GM12878 (cell line): ENCODE measurements at regions not wholly inside any gene's neighbourhood (a gene's known extent, or its start where the extent isn't known, plus 50 kb on each side); places are given as distances from the start of the nearest gene placed in this dataset.

Experiments used
- ATAC-seq: fragments of 200-7000 bp; cut with Tn5 transposase; 3 replicates; pipeline ENCODE4 v1.9.1; 2020; ENCODE audit warnings: mild to moderate bottlenecking, moderate library complexity
- BruUV-seq: library from RNA; stranded (reverse); fragments of 400-500 nt; replicated peaks from 2 replicates; lab custom pipeline; 2021; lab: Mats Ljungman, UMichigan
- CTCF ChIA-PET: fragments of 300-600 bp; sonication (Branson Sonifier 250); formaldehyde crosslinking; extraction: SDS; loops from one replicate; lab custom pipeline; 2021; ENCODE audit warnings: inconsistent platforms; lab: Yijun Ruan, JAX
- POLR2A ChIA-PET: fragments of 350-600 bp; formaldehyde crosslinking; extraction: SDS; loops from one replicate; lab custom pipeline; 2021; ENCODE audit warnings: inconsistent platforms; lab: Charles Lee
- RAD21 ChIA-PET: fragments of 300-600 bp; sonication (Branson Sonifier 250); formaldehyde crosslinking; loops from one replicate; lab custom pipeline; 2023; ENCODE audit warnings: antibody characterized with exemption; ENCODE audit not compliant: unreplicated experiment; lab: Charles Lee
- SMC1A ChIA-PET: fragments of 300-600 bp; sonication (Branson Sonifier 250); formaldehyde crosslinking; loops from one replicate; lab custom pipeline; 2023; ENCODE audit not compliant: unreplicated experiment, uncharacterized antibody; lab: Charles Lee
- DNase-seq: peaks from one replicate; pipeline ENCODE4 v3.0.0-alpha.2; 2011; ENCODE audit warnings: low read depth, low spot score
- FAIRE-seq: peaks from 3 replicates; lab custom pipeline; 2011; peaks lifted over from hg19 to GRCh38; lab: Jason Lieb, UNC
- H2AFZ ChIP-seq: 2 replicates; pipeline ENCODE4 v1.6.0; 2011; ENCODE audit warnings: low read depth, low read length, control low read depth; ENCODE audit not compliant: control insufficient read depth
- H3K27ac ChIP-seq: 2 replicates; pipeline ENCODE4 v1.5.1; 2011; ENCODE audit warnings: control low read depth; ENCODE audit not compliant: control insufficient read depth, insufficient read depth
- H3K27me3 ChIP-seq, 2 experiments: replicated peaks in 1 of 2; 2 replicates each; pipeline versions ENCODE4 v1.6.0 to v1.6.1; 2011; ENCODE audit warnings: low read length in 1 of 2; ENCODE audit not compliant: control insufficient read depth in 2 of 2, insufficient read depth in 2 of 2
- H3K36me3 ChIP-seq, 2 experiments: 2 replicates each; pipeline ENCODE4 v1.5.1; 2011; ENCODE audit warnings: low read length in 1 of 2; ENCODE audit not compliant: control insufficient read depth in 2 of 2, insufficient read depth in 2 of 2
- H3K4me1 ChIP-seq: 2 replicates; pipeline ENCODE4 v1.6.1; 2011; ENCODE audit warnings: mild to moderate bottlenecking, low read length, moderate library complexity, mixed read lengths; ENCODE audit not compliant: control insufficient read depth, insufficient read depth
- H3K4me2 ChIP-seq: 2 replicates; pipeline ENCODE4 v1.6.0; 2011; ENCODE audit warnings: control low read depth; ENCODE audit not compliant: control insufficient read depth, insufficient read depth
- H3K4me3 ChIP-seq: fragments of 200-600 bp; sonication (generic); 2 replicates; pipeline ENCODE4 v1.5.1; 2016
- H3K79me2 ChIP-seq: 2 replicates; pipeline ENCODE4 v1.6.0; 2011; ENCODE audit warnings: low read length; ENCODE audit not compliant: control insufficient read depth, insufficient read depth
- H3K9ac ChIP-seq: 2 replicates; pipeline ENCODE4 v1.8.0; 2011; ENCODE audit warnings: low read length, control low read depth, mixed read lengths; ENCODE audit not compliant: control insufficient read depth, insufficient read depth
- H3K9me3 ChIP-seq: replicated peaks from 3 replicates; pipeline ENCODE4 v1.5.1; 2011; ENCODE audit warnings: mild to moderate bottlenecking, low read length; ENCODE audit not compliant: control insufficient read depth, insufficient read depth
- H4K20me1 ChIP-seq: 2 replicates; pipeline ENCODE4 v1.6.0; 2011; ENCODE audit not compliant: control insufficient read depth, insufficient read depth
- BCL3 ChIP-seq: IDR thresholded peaks from 2 replicates; pipeline ENCODE4 v1.6.1; 2011; ENCODE audit warnings: borderline replicate concordance, low read depth, mild to moderate bottlenecking, moderate library complexity, low read length; ENCODE audit not compliant: insufficient read depth, poor library complexity, severe bottlenecking
- CBX3 ChIP-seq: fragments of 200-600 bp; sonication (generic); IDR thresholded peaks from 2 replicates; pipeline ENCODE4 v1.6.1; 2016; ENCODE audit warnings: low read depth, borderline replicate concordance
- IRF4 ChIP-seq: IDR thresholded peaks from 2 replicates; pipeline ENCODE4 v1.6.1; 2011; ENCODE audit warnings: low read depth, low read length
- JUNB ChIP-seq: IDR thresholded peaks from 2 replicates; pipeline ENCODE4 v1.6.1; 2016; ENCODE audit warnings: antibody characterized with exemption, mild to moderate bottlenecking
- NFIC ChIP-seq: IDR thresholded peaks from 2 replicates; pipeline ENCODE4 v1.6.1; 2012; ENCODE audit warnings: low read depth, mild to moderate bottlenecking, inconsistent platforms, low read length, moderate library complexity
- NKRF ChIP-seq: fragments of 450-650 bp; conservative IDR thresholded peaks from 2 replicates; pipeline ENCODE4 v1.6.1; 2017; ENCODE audit warnings: mild to moderate bottlenecking, moderate library complexity
- NR2C1 ChIP-seq: fragments of 450-650 bp; IDR thresholded peaks from 2 replicates; pipeline ENCODE4 v1.6.1; 2017; ENCODE audit warnings: antibody characterized with exemption, mild to moderate bottlenecking, moderate library complexity
- POLR2AphosphoS2 ChIP-seq: IDR thresholded peaks from 2 replicates; pipeline ENCODE4 v1.6.1; 2011; ENCODE audit warnings: low read depth, mild to moderate bottlenecking, low read length, improper control_type of control experiment, moderate library complexity
- POU2F2 ChIP-seq: IDR thresholded peaks from 3 replicates; pipeline ENCODE4 v1.6.1; 2011; ENCODE audit warnings: low read depth, mild to moderate bottlenecking, low read length, borderline replicate concordance
- RAD51 ChIP-seq: fragments of 450-650 bp; IDR thresholded peaks from 2 replicates; pipeline ENCODE4 v1.6.1; 2016; ENCODE audit warnings: moderate library complexity, mild to moderate bottlenecking, inconsistent platforms
- SRF ChIP-seq, 2 experiments: IDR thresholded peaks; 2 replicates each; pipeline ENCODE4 v1.6.1; 2011; ENCODE audit warnings: low read depth in 2 of 2, low read length in 2 of 2, mild to moderate bottlenecking in 1 of 2, moderate library complexity in 1 of 2
- ZNF622 ChIP-seq: fragments of 450-650 bp; IDR thresholded peaks from 2 replicates; pipeline ENCODE4 v1.6.1; 2017; ENCODE audit warnings: mild to moderate bottlenecking, inconsistent platforms
- WGBS: methylation state at CpG from one replicate; pipeline ENCODE4 v1.1.6; 2016; ENCODE audit warnings: low lambda C conversion rate; ENCODE audit not compliant: insufficient replicate concordance, insufficient coverage; ENCODE audit errors: missing lambda C conversion rate; 5-methylcytosine and 5-hydroxymethylcytosine counted together
- in situ Hi-C: fragments of 300-500 bp; cut with MboI; formaldehyde crosslinking; loops from 9 replicates; pipeline ENCODE4 v1.14.3; 2018; ENCODE audit warnings: mixed read lengths
- intact Hi-C: fragments of 100-400 bp; cut with micrococcal nuclease; formaldehyde crosslinking; loops from one replicate; pipeline ENCODE4 v1.14.2; 2022; ENCODE audit not compliant: unreplicated experiment
- TF ChIP-seq, protein P1 (sequence below): fragments of 450-650 bp; IDR thresholded peaks from 2 replicates; pipeline ENCODE4 v1.6.1; 2017; ENCODE audit warnings: borderline replicate concordance
- TF ChIP-seq, protein P2 (sequence below): fragments of 150-350 bp; IDR thresholded peaks from 2 replicates; pipeline ENCODE4 v1.6.1; 2016; ENCODE audit warnings: low read depth, low read length

- TF ChIP-seq, protein P1, sequence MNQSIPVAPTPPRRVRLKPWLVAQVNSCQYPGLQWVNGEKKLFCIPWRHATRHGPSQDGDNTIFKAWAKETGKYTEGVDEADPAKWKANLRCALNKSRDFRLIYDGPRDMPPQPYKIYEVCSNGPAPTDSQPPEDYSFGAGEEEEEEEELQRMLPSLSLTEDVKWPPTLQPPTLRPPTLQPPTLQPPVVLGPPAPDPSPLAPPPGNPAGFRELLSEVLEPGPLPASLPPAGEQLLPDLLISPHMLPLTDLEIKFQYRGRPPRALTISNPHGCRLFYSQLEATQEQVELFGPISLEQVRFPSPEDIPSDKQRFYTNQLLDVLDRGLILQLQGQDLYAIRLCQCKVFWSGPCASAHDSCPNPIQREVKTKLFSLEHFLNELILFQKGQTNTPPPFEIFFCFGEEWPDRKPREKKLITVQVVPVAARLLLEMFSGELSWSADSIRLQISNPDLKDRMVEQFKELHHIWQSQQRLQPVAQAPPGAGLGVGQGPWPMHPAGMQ: no peak
- TF ChIP-seq NR2C1: no peak
- TF ChIP-seq NKRF: no peak
- no peak for TF ChIP-seq NFIC
- no peak for TF ChIP-seq IRF4
Observed at GRCh38 chrY:7979770-7980169, 1068.2 kb upstream of the AMELY start (continued).

- BruUV-seq: no TSS peak
- H3K4me1 ChIP-seq: no peaks in the 10 kb centered on the region
- WGBS: no CpG with 5 or more reads among the region's 1 CpG
- ATAC-seq (no peak), DNase-seq (no peak), FAIRE-seq (no peak)
- ChIA-PET RAD21 (no interaction called here), SMC1A (no interaction called here), CTCF (no interaction called here), POLR2A (no interaction called here)
- no peak overlapping the region for H3K27ac ChIP-seq
- no peaks in the 10 kb centered on the region for H4K20me1 ChIP-seq
- in situ Hi-C loops: no loop called here
- no peak overlapping the region for H2AFZ ChIP-seq
- no peaks in the 10 kb centered on the region for H3K36me3 ChIP-seq
- H3K4me3 ChIP-seq: no peak overlapping the region
- no peaks in the 10 kb centered on the region for H3K79me2 ChIP-seq
- no peaks in the 10 kb centered on the region for H3K27me3 ChIP-seq
- no peaks in the 10 kb centered on the region for H3K9me3 ChIP-seq
- intact Hi-C loops: no loop called here
- H3K4me2 ChIP-seq: no peak overlapping the region
- no peak overlapping the region for H3K9ac ChIP-seq
- TF ChIP-seq RAD51 (no peak), BCL3 (no peak), CBX3 (no peak), SRF (IDR thresholded peaks at IDR 0.05; ENCODE audit: low read depth in 2 of 2, low read length in 2 of 2) (no peak), JUNB (no peak), NKRF (no peak), POLR2AphosphoS2 (no peak), POU2F2 (no peak), ZNF622 (no peak)
- TF ChIP-seq, protein P2, sequence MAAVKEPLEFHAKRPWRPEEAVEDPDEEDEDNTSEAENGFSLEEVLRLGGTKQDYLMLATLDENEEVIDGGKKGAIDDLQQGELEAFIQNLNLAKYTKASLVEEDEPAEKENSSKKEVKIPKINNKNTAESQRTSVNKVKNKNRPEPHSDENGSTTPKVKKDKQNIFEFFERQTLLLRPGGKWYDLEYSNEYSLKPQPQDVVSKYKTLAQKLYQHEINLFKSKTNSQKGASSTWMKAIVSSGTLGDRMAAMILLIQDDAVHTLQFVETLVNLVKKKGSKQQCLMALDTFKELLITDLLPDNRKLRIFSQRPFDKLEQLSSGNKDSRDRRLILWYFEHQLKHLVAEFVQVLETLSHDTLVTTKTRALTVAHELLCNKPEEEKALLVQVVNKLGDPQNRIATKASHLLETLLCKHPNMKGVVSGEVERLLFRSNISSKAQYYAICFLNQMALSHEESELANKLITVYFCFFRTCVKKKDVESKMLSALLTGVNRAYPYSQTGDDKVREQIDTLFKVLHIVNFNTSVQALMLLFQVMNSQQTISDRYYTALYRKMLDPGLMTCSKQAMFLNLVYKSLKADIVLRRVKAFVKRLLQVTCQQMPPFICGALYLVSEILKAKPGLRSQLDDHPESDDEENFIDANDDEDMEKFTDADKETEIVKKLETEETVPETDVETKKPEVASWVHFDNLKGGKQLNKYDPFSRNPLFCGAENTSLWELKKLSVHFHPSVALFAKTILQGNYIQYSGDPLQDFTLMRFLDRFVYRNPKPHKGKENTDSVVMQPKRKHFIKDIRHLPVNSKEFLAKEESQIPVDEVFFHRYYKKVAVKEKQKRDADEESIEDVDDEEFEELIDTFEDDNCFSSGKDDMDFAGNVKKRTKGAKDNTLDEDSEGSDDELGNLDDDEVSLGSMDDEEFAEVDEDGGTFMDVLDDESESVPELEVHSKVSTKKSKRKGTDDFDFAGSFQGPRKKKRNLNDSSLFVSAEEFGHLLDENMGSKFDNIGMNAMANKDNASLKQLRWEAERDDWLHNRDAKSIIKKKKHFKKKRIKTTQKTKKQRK: no peak
Observed at GRCh38 chrY:7977301-7977700, 1065.7 kb upstream of the AMELY start.
